IMR-90 (cell line): ENCODE measurements at regions not wholly inside any gene's neighbourhood (a gene's known extent, or its start where the extent isn't known, plus 50 kb on each side); places are given as distances from the start of the nearest gene placed in this dataset.

Experiments
- ATAC-seq: fragments of 200-7000 bp; cut with Tn5 transposase; 2 replicates; pipeline ENCODE4 v1.9.1; 2020; ENCODE audit warnings: low read depth, mild to moderate bottlenecking, moderate library complexity
- BruUV-seq: library from RNA; stranded (reverse); fragments of 400-500 nt; replicated peaks from 2 replicates; lab custom pipeline; 2021; lab: Mats Ljungman, UMichigan
- CTCF ChIA-PET: fragments of 300-600 bp; formaldehyde crosslinking; extraction: SDS; loops from one replicate; lab custom pipeline; 2021; ENCODE audit warnings: antibody characterized with exemption; lab: Yijun Ruan, JAX
- POLR2A ChIA-PET: fragments of 300-600 bp; sonication (Branson Sonifier 250); formaldehyde crosslinking; loops from one replicate; lab custom pipeline; 2022; ENCODE audit warnings: antibody characterized with exemption; ENCODE audit not compliant: unreplicated experiment; lab: Charles Lee
- DNase-seq: peaks from one replicate; pipeline ENCODE4 v3.0.0; 2013
- H2AFZ ChIP-seq: replicated peaks from 2 replicates; pipeline ENCODE3; 2013; ENCODE audit warnings: low read length, mild to moderate bottlenecking; ENCODE audit not compliant: poor library complexity
- H2AK5ac ChIP-seq: 2 replicates; pipeline ENCODE4 v1.6.1; 2013; ENCODE audit warnings: low read depth, low read length, inconsistent platforms
- H2AK9ac ChIP-seq: replicated peaks from 2 replicates; pipeline ENCODE3; 2013; ENCODE audit warnings: mild to moderate bottlenecking, low read depth, low read length, moderate library complexity; ENCODE audit not compliant: poor library complexity
- H2BK120ac ChIP-seq: 2 replicates; pipeline ENCODE4 v1.6.1; 2013; ENCODE audit warnings: low read depth, low read length, inconsistent platforms
- H2BK15ac ChIP-seq: 3 replicates; pipeline ENCODE4 v1.6.1; 2013; ENCODE audit warnings: low read depth, low read length, inconsistent platforms
- H2BK20ac ChIP-seq: 2 replicates; pipeline ENCODE4 v1.6.1; 2013; ENCODE audit warnings: low read depth, mild to moderate bottlenecking, inconsistent platforms, low read length, moderate library complexity
- H2BK5ac ChIP-seq: 2 replicates; pipeline ENCODE4 v1.6.1; 2013; ENCODE audit warnings: mild to moderate bottlenecking, low read depth, low read length, inconsistent platforms; ENCODE audit not compliant: poor library complexity, severe bottlenecking
- H3K14ac ChIP-seq: replicated peaks from 2 replicates; pipeline ENCODE4 v1.6.1; 2013; ENCODE audit warnings: low read depth, low read length, inconsistent platforms
- H3K18ac ChIP-seq: 2 replicates; pipeline ENCODE4 v1.6.1; 2013; ENCODE audit warnings: low read depth, low read length, control low read depth
- H3K23ac ChIP-seq: 2 replicates; pipeline ENCODE4 v1.6.1; 2013; ENCODE audit warnings: low read depth, low read length, inconsistent platforms
- H3K27ac ChIP-seq: 2 replicates; pipeline ENCODE4 v1.5.1; 2013; ENCODE audit warnings: mild to moderate bottlenecking, control low read depth, low read length; ENCODE audit not compliant: insufficient read depth
- H3K27me3 ChIP-seq: 2 replicates; pipeline ENCODE4 v1.6.1; 2013; ENCODE audit warnings: low read length; ENCODE audit not compliant: control insufficient read depth, insufficient read depth
- H3K36me3 ChIP-seq: 2 replicates; pipeline ENCODE4 v1.6.1; 2013; ENCODE audit warnings: low read length, mixed read lengths; ENCODE audit not compliant: control insufficient read depth, insufficient read depth
- H3K4ac ChIP-seq: 2 replicates; pipeline ENCODE4 v1.6.1; 2013; ENCODE audit warnings: low read depth, low read length, inconsistent platforms
- H3K4me1 ChIP-seq: 2 replicates; pipeline ENCODE4 v1.6.1; 2013; ENCODE audit warnings: low read length, mixed read lengths; ENCODE audit not compliant: control insufficient read depth, insufficient read depth
- H3K4me2 ChIP-seq: 2 replicates; pipeline ENCODE4 v1.6.1; 2013; ENCODE audit warnings: low read depth, mild to moderate bottlenecking, control low read depth, low read length, moderate library complexity
- H3K4me3 ChIP-seq: 2 replicates; pipeline ENCODE4 v1.5.1; 2013; ENCODE audit warnings: low read depth, mild to moderate bottlenecking, control low read depth, low read length, moderate library complexity; ENCODE audit not compliant: insufficient read depth
- H3K56ac ChIP-seq: 2 replicates; pipeline ENCODE4 v1.6.1; 2013; ENCODE audit warnings: low read length, inconsistent platforms; ENCODE audit not compliant: insufficient read depth; ENCODE audit errors: extremely low read depth
- H3K79me1 ChIP-seq, 2 experiments: 2 replicates each; pipeline ENCODE4 v1.6.1; 2013; ENCODE audit warnings: low read length in 2 of 2, inconsistent platforms in 1 of 2, low read depth in 1 of 2
- H3K9ac ChIP-seq: 2 replicates; pipeline ENCODE4 v1.6.1; 2013; ENCODE audit warnings: low read depth, low read length, control low read depth
- H3K9me1 ChIP-seq: 2 replicates; pipeline ENCODE4 v1.6.1; 2013; ENCODE audit warnings: low read length, inconsistent platforms; ENCODE audit not compliant: insufficient read depth
- H3K9me3 ChIP-seq: 2 replicates; pipeline ENCODE4 v1.6.1; 2013; ENCODE audit warnings: low read length; ENCODE audit not compliant: control insufficient read depth, insufficient read depth
- H4K20me1 ChIP-seq: 2 replicates; pipeline ENCODE4 v1.6.1; 2013; ENCODE audit warnings: low read length, inconsistent platforms; ENCODE audit not compliant: insufficient read depth
- H4K5ac ChIP-seq: 2 replicates; pipeline ENCODE4 v1.6.1; 2013; ENCODE audit warnings: mild to moderate bottlenecking, low read depth, low read length, control low read depth
- H4K8ac ChIP-seq, 2 experiments: 2 replicates each; pipeline ENCODE4 v1.6.1; 2013; ENCODE audit warnings: low read depth in 2 of 2, low read length in 2 of 2, control low read depth in 1 of 2, inconsistent platforms in 1 of 2
- H4K91ac ChIP-seq: 2 replicates; pipeline ENCODE4 v1.6.1; 2013; ENCODE audit warnings: low read depth, low read length, inconsistent platforms; ENCODE audit not compliant: insufficient read depth
- BHLHE40 ChIP-seq: fragments of 150-350 bp; IDR thresholded peaks from 2 replicates; pipeline ENCODE4 v1.6.1; 2016; ENCODE audit warnings: mild to moderate bottlenecking, low read depth, low read length
- CEBPB ChIP-seq: IDR thresholded peaks from 2 replicates; pipeline ENCODE4 v1.6.1; 2012; ENCODE audit warnings: low read depth, low read length, improper control_type of control experiment
- CHD1 ChIP-seq: IDR thresholded peaks from 2 replicates; pipeline ENCODE4 v1.6.1; 2012; ENCODE audit warnings: low read depth, low read length, improper control_type of control experiment
- CTCF ChIP-seq: conservative IDR thresholded peaks from 2 replicates; pipeline ENCODE4 v1.5.1; 2012; ENCODE audit warnings: mild to moderate bottlenecking, low read depth, low read length, improper control_type of control experiment
- ELK1 ChIP-seq: fragments of 150-350 bp; IDR thresholded peaks from 2 replicates; pipeline ENCODE4 v1.6.1; 2016; ENCODE audit warnings: low read depth, mild to moderate bottlenecking, low read length, moderate library complexity, borderline replicate concordance
- FOS ChIP-seq: fragments of 150-350 bp; IDR thresholded peaks from 2 replicates; pipeline ENCODE4 v1.6.1; 2016; ENCODE audit warnings: low read depth, low read length
- MAFK ChIP-seq: IDR thresholded peaks from 2 replicates; pipeline ENCODE4 v1.6.1; 2012; ENCODE audit warnings: low read depth, low read length, improper control_type of control experiment
- MAZ ChIP-seq: IDR thresholded peaks from 2 replicates; pipeline ENCODE4 v1.6.1; 2012; ENCODE audit warnings: low read depth, mild to moderate bottlenecking, low read length, improper control_type of control experiment, moderate library complexity, borderline replicate concordance
- MXI1 ChIP-seq: IDR thresholded peaks from 2 replicates; pipeline ENCODE4 v1.6.1; 2012; ENCODE audit warnings: low read depth, mild to moderate bottlenecking, low read length, moderate library complexity, borderline replicate concordance
- NFE2L2 ChIP-seq: fragments of 150-350 bp; IDR thresholded peaks from 2 replicates; pipeline ENCODE4 v1.6.1; 2016; ENCODE audit warnings: low read depth, mild to moderate bottlenecking, low read length
- POLR2A ChIP-seq: IDR thresholded peaks from 2 replicates; pipeline ENCODE4 v1.6.1; 2012; ENCODE audit warnings: mild to moderate bottlenecking, low read depth, low read length
- RAD21 ChIP-seq: IDR thresholded peaks from 2 replicates; pipeline ENCODE4 v1.6.1; 2012; ENCODE audit warnings: low read length, improper control_type of control experiment
- RCOR1 ChIP-seq: IDR thresholded peaks from 2 replicates; pipeline ENCODE4 v1.6.1; 2012; ENCODE audit warnings: mild to moderate bottlenecking, low read length, improper control_type of control experiment; ENCODE audit not compliant: insufficient replicate concordance
- RFX5 ChIP-seq: IDR thresholded peaks from 2 replicates; pipeline ENCODE4 v1.8.0; 2012; ENCODE audit warnings: low read depth, mild to moderate bottlenecking, low read length, moderate library complexity
- SMC3 ChIP-seq: fragments of 150-350 bp; IDR thresholded peaks from 2 replicates; pipeline ENCODE4 v1.6.1; 2016; ENCODE audit warnings: low read depth, mild to moderate bottlenecking, antibody characterized with exemption, low read length, moderate library complexity
- USF2 ChIP-seq: fragments of 150-350 bp; IDR thresholded peaks from 2 replicates; pipeline ENCODE4 v1.6.1; 2017; ENCODE audit warnings: mild to moderate bottlenecking, antibody characterized with exemption, low read length, low read depth
- WGBS, 2 experiments: methylation state at CpG; one replicate each; pipeline versions ENCODE4 v1.1.5 to v1.1.7; 2013; ENCODE audit warnings: missing lambda C conversion rate in 2 of 2; ENCODE audit not compliant: insufficient read length in 1 of 2; ENCODE audit errors: extremely low coverage in 2 of 2; 5-methylcytosine and 5-hydroxymethylcytosine counted together
- dilution Hi-C: fragments of 300-500 bp; cut with HindIII; formaldehyde crosslinking; loops from one replicate; pipeline ENCODE4 v1.14.3; 2018; ENCODE audit warnings: low sequenced_read_pairs; ENCODE audit not compliant: unreplicated experiment
- in situ Hi-C: fragments of 300-500 bp; cut with MboI; formaldehyde crosslinking; loops from 3 replicates; pipeline ENCODE4 v1.14.3; 2019; ENCODE audit warnings: low sequenced_read_pairs, inconsistent platforms, mixed read lengths
- intact Hi-C: fragments of 100-400 bp; cut with micrococcal nuclease; formaldehyde crosslinking; loops from 2 replicates; pipeline ENCODE4 v1.10.0; 2022

- no peak for DNase-seq
- no peaks in the 10 kb centered on the region for H3K4me1 ChIP-seq
- H4K20me1 ChIP-seq, result no peaks in the 10 kb centered on the region
- no peak overlapping the region for H3K23ac ChIP-seq
- POLR2A ChIA-PET, result no interaction called here
- H3K14ac ChIP-seq, result no peak overlapping the region
- no peak overlapping the region for H2AFZ ChIP-seq
- no peaks in the 10 kb centered on the region for H3K79me1 ChIP-seq
- no peak overlapping the region for H3K4me3 ChIP-seq
- no peak overlapping the region for H4K5ac ChIP-seq
- no peak overlapping the region for H4K8ac ChIP-seq
- in situ Hi-C loops, result no loop called here
- H2AK5ac ChIP-seq, result no peak overlapping the region
- H3K27ac ChIP-seq, result no peak overlapping the region
- BruUV-seq, result no TSS peak
- H2AK9ac ChIP-seq, result no peak overlapping the region
- no peak for TF ChIP-seq BHLHE40
- no peak for TF ChIP-seq CTCF
- no peak for TF ChIP-seq SMC3
- no peak for TF ChIP-seq NFE2L2
- no peak for TF ChIP-seq USF2
- TF ChIP-seq FOS, result no peak
- no peak for TF ChIP-seq MAFK
- TF ChIP-seq POLR2A, result no peak
- no peak for TF ChIP-seq CEBPB
- no peak for TF ChIP-seq MXI1
- no peak for TF ChIP-seq ELK1
- TF ChIP-seq RCOR1, result no peak
- no peak for TF ChIP-seq RAD21
- TF ChIP-seq MAZ, result no peak
- TF ChIP-seq RFX5, result no peak
- TF ChIP-seq CHD1, result no peak
- CTCF ChIA-PET, result interaction anchor here (0.6 kb wide), 1 partner anchor 1598 kb away, joined by 3 read pairs; no protein-coding TSS in a partner anchor
- ATAC-seq, result no peak
- no peak overlapping the region for H3K4me2 ChIP-seq
- H3K4ac ChIP-seq, result no peak overlapping the region
- intact Hi-C loops, result no loop called here
- peaks cover 14% of the 10 kb centered on the region for H3K9me3 ChIP-seq
- no peak overlapping the region for H2BK5ac ChIP-seq
- no peak overlapping the region for H2BK20ac ChIP-seq
- no peak overlapping the region for H3K56ac ChIP-seq
- H2BK15ac ChIP-seq, result no peak overlapping the region
- dilution Hi-C loops, result no loop called here
- no peaks in the 10 kb centered on the region for H3K9me1 ChIP-seq
- H4K91ac ChIP-seq, result no peak overlapping the region
- H3K36me3 ChIP-seq, result no peaks in the 10 kb centered on the region
- no peak overlapping the region for H3K18ac ChIP-seq
- H3K9ac ChIP-seq, result no peak overlapping the region
- H3K27me3 ChIP-seq, result no peaks in the 10 kb centered on the region
- no peak overlapping the region for H2BK120ac ChIP-seq
- no CpG with 5 or more reads among the region's 2 CpGs for WGBS, 2 experiments
These were observed 1484.9 kb upstream of the TMEM132C start for GRCh38 chr12:126782083-126782482.
